Sigmoid colon (tissue), 4 donors: ENCODE measurements at regions not wholly inside any gene's neighbourhood (a gene's known extent, or its start where the extent isn't known, plus 50 kb on each side); places are given as distances from the start of the nearest gene placed in this dataset.

Experiments
- EP300 ChIP-seq, 4 donors: sonication (generic); formaldehyde crosslinking; IDR thresholded peaks; one replicate each; pipeline ENCODE4 v1.6.1; 2017; ENCODE audit warnings: antibody characterized with exemption in 4 of 4
- POLR2A ChIP-seq, 2 donors: fragments of 450-650 bp; IDR thresholded peaks; one replicate each; pipeline ENCODE4 v1.6.1; 2016; ENCODE audit warnings: antibody characterized with exemption in 2 of 2, mild to moderate bottlenecking in 2 of 2, moderate library complexity in 2 of 2
- POLR2AphosphoS5 ChIP-seq, 4 donors: sonication (generic); formaldehyde crosslinking; IDR thresholded peaks; one replicate each; pipeline ENCODE4 v1.6.1; 2017; ENCODE audit warnings: antibody characterized with exemption in 4 of 4
- TF ChIP-seq, protein P1 (sequence below), 4 experiments: fragments of 450-650 bp in 3 of 4; fragments of 200-600 bp in 1 of 4; IDR thresholded peaks; one replicate each; pipeline ENCODE4 v1.5.1; 2016 to 2019; ENCODE audit warnings: antibody characterized with exemption in 4 of 4, mild to moderate bottlenecking in 3 of 4, moderate library complexity in 2 of 4

DNA sequence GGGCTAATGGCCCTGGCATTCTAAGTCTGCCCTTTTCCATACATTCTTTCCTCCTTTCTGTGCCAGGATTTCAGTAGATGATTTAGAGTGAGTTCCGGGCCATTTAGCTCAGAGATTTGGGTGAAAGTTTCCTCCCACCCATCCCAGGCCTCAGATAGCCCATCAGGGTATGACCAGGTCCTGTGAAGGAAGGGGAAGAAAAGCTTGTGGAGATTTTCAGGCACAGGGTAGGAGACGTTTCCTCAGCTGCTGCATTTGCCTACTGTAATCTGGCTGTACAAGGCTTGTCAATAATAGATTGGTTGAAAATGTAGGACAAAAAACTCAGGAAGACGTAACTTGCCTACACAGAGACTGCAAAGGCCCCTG, 63.2 kb upstream of the BCL6 start:
- TF ChIP-seq, protein P1, sequence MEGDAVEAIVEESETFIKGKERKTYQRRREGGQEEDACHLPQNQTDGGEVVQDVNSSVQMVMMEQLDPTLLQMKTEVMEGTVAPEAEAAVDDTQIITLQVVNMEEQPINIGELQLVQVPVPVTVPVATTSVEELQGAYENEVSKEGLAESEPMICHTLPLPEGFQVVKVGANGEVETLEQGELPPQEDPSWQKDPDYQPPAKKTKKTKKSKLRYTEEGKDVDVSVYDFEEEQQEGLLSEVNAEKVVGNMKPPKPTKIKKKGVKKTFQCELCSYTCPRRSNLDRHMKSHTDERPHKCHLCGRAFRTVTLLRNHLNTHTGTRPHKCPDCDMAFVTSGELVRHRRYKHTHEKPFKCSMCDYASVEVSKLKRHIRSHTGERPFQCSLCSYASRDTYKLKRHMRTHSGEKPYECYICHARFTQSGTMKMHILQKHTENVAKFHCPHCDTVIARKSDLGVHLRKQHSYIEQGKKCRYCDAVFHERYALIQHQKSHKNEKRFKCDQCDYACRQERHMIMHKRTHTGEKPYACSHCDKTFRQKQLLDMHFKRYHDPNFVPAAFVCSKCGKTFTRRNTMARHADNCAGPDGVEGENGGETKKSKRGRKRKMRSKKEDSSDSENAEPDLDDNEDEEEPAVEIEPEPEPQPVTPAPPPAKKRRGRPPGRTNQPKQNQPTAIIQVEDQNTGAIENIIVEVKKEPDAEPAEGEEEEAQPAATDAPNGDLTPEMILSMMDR (IDR thresholded peaks at IDR 0.05) = no peak
- no peak for TF ChIP-seq POLR2A (IDR thresholded peaks at IDR 0.05)
- no peak for TF ChIP-seq POLR2AphosphoS5 (IDR thresholded peaks at IDR 0.05)
- TF ChIP-seq EP300 (IDR thresholded peaks at IDR 0.05) = no peak
